ENCODE measurements at regions not wholly inside any gene's neighbourhood (a gene's known extent, or its start where the extent isn't known, plus 50 kb on each side); places are given as distances from the start of the nearest gene placed in this dataset.

DNA sequence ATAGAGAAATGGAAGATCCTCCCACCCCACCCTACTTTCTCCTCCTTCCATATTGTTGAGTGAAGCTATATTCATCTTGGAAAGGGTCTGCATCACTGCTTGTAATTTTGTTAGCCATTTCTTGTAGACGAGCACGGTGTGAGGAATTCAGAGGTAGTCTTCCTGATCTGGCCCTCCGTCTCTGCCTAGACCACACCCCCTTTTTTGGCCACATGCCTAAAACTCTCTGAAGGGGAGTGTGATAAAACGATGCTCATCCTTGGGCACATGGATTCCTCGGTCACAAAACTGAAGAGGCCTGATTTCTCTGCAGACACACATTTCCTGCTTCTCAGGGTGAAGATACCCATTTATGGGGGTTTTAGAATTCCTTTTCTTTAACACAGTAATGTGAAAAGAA, 182.8 kb downstream of the LARP7 start:
- H3K4me2 ChIP-seq (ENCODE audit: low read length): no peak overlapping the region
- no peaks in the 10 kb centered on the region for H3K27me3 ChIP-seq (ENCODE audit: insufficient read depth, low read length, poor library complexity)
- H3K36me3 ChIP-seq (ENCODE audit: control insufficient read depth, insufficient read depth, low read length): no peaks in the 10 kb centered on the region
- H3K79me1 ChIP-seq (ENCODE audit: low read length): peaks cover 4% of the 10 kb centered on the region
- H3K79me2 ChIP-seq (ENCODE audit: control insufficient read depth, insufficient read depth, low read length): peaks cover 2% of the 10 kb centered on the region
- H3K4ac ChIP-seq (ENCODE audit: low read depth, low read length): no peak overlapping the region
- H3K23ac ChIP-seq (ENCODE audit: low read length): no peak overlapping the region
- no peak overlapping the region for H2BK15ac ChIP-seq (replicated peaks; ENCODE audit: low read depth)
- H3K9ac ChIP-seq (ENCODE audit: low read length): no peak overlapping the region
- no peak overlapping the region for H2AK5ac ChIP-seq (ENCODE audit: low read length)
- no CpG with 5 or more reads among the region's 5 CpGs for WGBS (ENCODE audit: extremely low coverage, insufficient coverage, low lambda C conversion rate)
- H2BK120ac ChIP-seq (ENCODE audit: low read depth, low read length): no peak overlapping the region
- H3K18ac ChIP-seq (ENCODE audit: low read length): no peak overlapping the region
- H3K4me3 ChIP-seq (ENCODE audit: low read length): no peak overlapping the region
- H4K8ac ChIP-seq (ENCODE audit: low read depth, low read length): no peak overlapping the region
- H3K27ac ChIP-seq (ENCODE audit: low read depth, low read length): no peak overlapping the region
- DNase-seq: no peak
- no peak overlapping the region for H2BK5ac ChIP-seq (ENCODE audit: low read length)
- no peak overlapping the region for H4K5ac ChIP-seq (ENCODE audit: low read length)
- no peak overlapping the region for H3K56ac ChIP-seq (ENCODE audit: low read length)
- H3K4me1 ChIP-seq (ENCODE audit: control insufficient read depth, low read depth, low read length): no peaks in the 10 kb centered on the region

DNA sequence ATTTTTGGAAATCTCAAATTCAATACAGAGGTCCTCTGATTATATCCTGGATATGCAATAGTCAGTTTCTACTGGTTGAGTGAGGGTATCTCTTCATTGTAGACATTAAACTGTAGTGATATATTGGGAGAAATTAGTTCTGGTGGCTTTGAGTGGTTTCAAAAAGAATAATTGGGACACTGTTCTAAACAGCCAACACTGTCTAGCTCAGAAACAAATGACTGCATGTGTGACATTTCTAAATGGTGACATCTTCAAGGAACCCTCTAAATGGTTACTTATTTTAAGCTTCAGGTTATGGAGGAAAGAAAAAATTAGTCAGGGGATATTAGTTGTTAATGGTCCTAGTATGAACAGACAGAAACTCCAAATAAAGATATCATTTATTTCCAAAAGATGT, 186.2 kb downstream of the LARP7 start:
- H3K9ac ChIP-seq (ENCODE audit: low read length): no peak overlapping the region
- H3K23ac ChIP-seq (ENCODE audit: low read length): no peak overlapping the region
- no peak overlapping the region for H3K18ac ChIP-seq (ENCODE audit: low read length)
- H2BK5ac ChIP-seq (ENCODE audit: low read length): no peak overlapping the region
- no peak for DNase-seq
- no peak overlapping the region for H3K27ac ChIP-seq (ENCODE audit: low read depth, low read length)
- H3K4me2 ChIP-seq (ENCODE audit: low read length): no peak overlapping the region
- no peak overlapping the region for H2AK5ac ChIP-seq (ENCODE audit: low read length)
- peaks cover 2% of the 10 kb centered on the region for H3K79me2 ChIP-seq (ENCODE audit: control insufficient read depth, insufficient read depth, low read length)
- no peaks in the 10 kb centered on the region for H3K4me1 ChIP-seq (ENCODE audit: control insufficient read depth, low read depth, low read length)
- no peak overlapping the region for H3K4ac ChIP-seq (ENCODE audit: low read depth, low read length)
- no peaks in the 10 kb centered on the region for H3K36me3 ChIP-seq (ENCODE audit: control insufficient read depth, insufficient read depth, low read length)
- no peak overlapping the region for H4K5ac ChIP-seq (ENCODE audit: low read length)
- no peak overlapping the region for H2BK15ac ChIP-seq (replicated peaks; ENCODE audit: low read depth)
- H4K8ac ChIP-seq (ENCODE audit: low read depth, low read length): no peak overlapping the region
- no peaks in the 10 kb centered on the region for H3K27me3 ChIP-seq (ENCODE audit: insufficient read depth, low read length, poor library complexity)
- no peak overlapping the region for H3K4me3 ChIP-seq (ENCODE audit: low read length)
- H2BK120ac ChIP-seq (ENCODE audit: low read depth, low read length): no peak overlapping the region
- no peak overlapping the region for H3K56ac ChIP-seq (ENCODE audit: low read length)
- peaks cover 4% of the 10 kb centered on the region for H3K79me1 ChIP-seq (ENCODE audit: low read length)

DNA sequence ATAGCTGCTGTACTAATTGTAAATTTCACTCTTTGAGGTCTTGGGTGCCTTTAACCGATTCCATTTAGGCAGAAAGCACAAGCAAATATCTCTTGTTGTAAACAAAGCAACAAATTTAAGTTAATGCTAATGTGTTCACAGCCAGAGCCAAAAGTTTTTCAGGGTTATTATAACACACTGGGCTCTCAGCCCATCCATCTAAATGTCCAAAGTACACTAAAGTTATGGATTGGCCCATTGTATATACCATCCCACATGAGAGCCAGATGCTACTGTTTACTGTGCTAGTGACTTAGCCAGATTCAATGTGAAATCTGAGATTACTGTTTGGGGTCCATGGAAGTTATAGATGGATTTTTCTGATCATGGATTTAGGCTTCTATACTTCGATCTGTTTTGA, 186.7 kb downstream of the LARP7 start:
- peaks cover 2% of the 10 kb centered on the region for H3K79me2 ChIP-seq (ENCODE audit: control insufficient read depth, insufficient read depth, low read length)
- no peak overlapping the region for H4K5ac ChIP-seq (ENCODE audit: low read length)
- H3K27ac ChIP-seq (ENCODE audit: low read depth, low read length): no peak overlapping the region

DNA sequence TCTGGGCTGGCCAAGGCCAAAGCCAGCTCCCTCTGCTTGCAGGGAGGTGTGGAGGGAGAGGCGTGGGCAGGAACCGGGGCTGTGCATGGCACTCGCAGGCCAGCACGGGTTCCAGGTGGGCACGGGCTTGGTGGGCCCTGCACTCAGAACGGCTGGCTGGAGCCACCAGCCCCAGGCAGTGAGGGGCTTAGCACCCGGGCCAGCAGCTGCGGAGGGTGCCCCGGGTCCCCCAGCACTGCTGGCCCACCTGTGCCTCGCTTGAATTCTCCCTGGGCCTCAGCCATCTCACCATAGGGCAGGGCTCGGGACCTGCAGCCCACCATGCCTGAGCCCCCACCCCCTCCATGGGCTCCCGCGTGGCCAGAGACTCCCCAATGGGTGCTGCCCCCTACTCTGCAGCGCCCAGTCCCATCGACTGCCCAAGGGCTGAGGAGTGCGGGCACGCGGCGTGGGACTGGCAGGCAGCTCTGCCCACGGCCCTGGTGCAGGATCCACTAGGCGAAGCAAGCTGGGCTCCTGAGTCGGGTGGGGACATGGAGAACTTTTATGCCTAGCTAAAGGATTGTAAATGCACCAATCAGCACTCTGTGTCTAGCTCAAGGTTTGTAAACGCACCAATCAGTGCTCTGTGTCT, 193.9 kb downstream of the LARP7 start:
- no peak overlapping the region for H2BK120ac ChIP-seq (ENCODE audit: low read depth, low read length)
- H3K4me1 ChIP-seq (ENCODE audit: control insufficient read depth, low read depth, low read length): no peaks in the 10 kb centered on the region
- no CpG with 5 or more reads among the region's 23 CpGs for WGBS (ENCODE audit: extremely low coverage, insufficient coverage, low lambda C conversion rate)
- no peak overlapping the region for H2AK5ac ChIP-seq (ENCODE audit: low read length)
- no peak overlapping the region for H2BK15ac ChIP-seq (replicated peaks; ENCODE audit: low read depth)
- no peaks in the 10 kb centered on the region for H3K27me3 ChIP-seq (ENCODE audit: insufficient read depth, low read length, poor library complexity)
- H3K4ac ChIP-seq (ENCODE audit: low read depth, low read length): no peak overlapping the region
- no peak overlapping the region for H2BK5ac ChIP-seq (ENCODE audit: low read length)
- H3K9ac ChIP-seq (ENCODE audit: low read length): no peak overlapping the region
- no peaks in the 10 kb centered on the region for H3K79me2 ChIP-seq (ENCODE audit: control insufficient read depth, insufficient read depth, low read length)
- no peak overlapping the region for H3K56ac ChIP-seq (ENCODE audit: low read length)
- H3K18ac ChIP-seq (ENCODE audit: low read length): no peak overlapping the region
- no peak overlapping the region for H4K8ac ChIP-seq (ENCODE audit: low read depth, low read length)
- no peaks in the 10 kb centered on the region for H3K79me1 ChIP-seq (ENCODE audit: low read length)
- no peak overlapping the region for H3K4me2 ChIP-seq (ENCODE audit: low read length)
- no peak overlapping the region for H4K5ac ChIP-seq (ENCODE audit: low read length)
- no peak overlapping the region for H3K23ac ChIP-seq (ENCODE audit: low read length)
- no peaks in the 10 kb centered on the region for H3K36me3 ChIP-seq (ENCODE audit: control insufficient read depth, insufficient read depth, low read length)
- H3K27ac ChIP-seq (ENCODE audit: low read depth, low read length): no peak overlapping the region
- H3K4me3 ChIP-seq (ENCODE audit: low read length): no peak overlapping the region
- no peak for DNase-seq

More for the DNA sequence above, 186.7 kb downstream of the LARP7 start:
- Histone ChIP-seq H3K79me1 (ENCODE audit: low read length) (peaks cover 4% of the 10 kb centered on the region), H2BK15ac (replicated peaks; ENCODE audit: low read depth) (no peak overlapping the region), H2AK5ac (ENCODE audit: low read length) (no peak overlapping the region), H3K23ac (ENCODE audit: low read length) (no peak overlapping the region), H3K18ac (ENCODE audit: low read length) (no peak overlapping the region), H3K56ac (ENCODE audit: low read length) (no peak overlapping the region), H3K4me2 (ENCODE audit: low read length) (no peak overlapping the region), H2BK120ac (ENCODE audit: low read depth, low read length) (no peak overlapping the region), H3K4ac (ENCODE audit: low read depth, low read length) (no peak overlapping the region), H3K4me3 (ENCODE audit: low read length) (no peak overlapping the region), H3K9ac (ENCODE audit: low read length) (no peak overlapping the region), H3K4me1 (ENCODE audit: control insufficient read depth, low read depth, low read length) (no peaks in the 10 kb centered on the region), H3K36me3 (ENCODE audit: control insufficient read depth, insufficient read depth, low read length) (no peaks in the 10 kb centered on the region), H3K27me3 (ENCODE audit: insufficient read depth, low read length, poor library complexity) (no peaks in the 10 kb centered on the region), H4K8ac (ENCODE audit: low read depth, low read length) (no peak overlapping the region), H2BK5ac (ENCODE audit: low read length) (no peak overlapping the region)
- no CpG with 5 or more reads among the region's 2 CpGs for WGBS (ENCODE audit: extremely low coverage, insufficient coverage, low lambda C conversion rate)
- no peak for DNase-seq

DNA sequence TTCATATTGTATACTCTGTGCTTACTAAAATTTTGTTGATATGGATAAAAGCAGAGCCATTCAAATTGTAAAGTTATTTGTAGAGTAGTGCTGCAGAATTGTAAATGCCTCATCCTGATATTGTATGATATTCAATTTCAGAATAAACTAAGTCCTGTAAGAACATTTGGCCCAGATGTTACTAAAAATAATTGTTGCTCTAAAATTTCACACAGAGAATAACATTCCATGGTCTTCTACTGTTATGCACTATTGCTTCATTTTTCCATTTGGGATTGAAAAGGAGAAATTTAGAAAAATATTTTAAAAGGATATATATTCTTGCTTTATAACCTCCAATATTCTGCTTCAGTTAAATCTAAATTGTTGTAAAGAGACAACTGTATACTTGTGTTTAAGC, 195.6 kb downstream of the LARP7 start:
- Histone ChIP-seq H3K4me2 (ENCODE audit: low read length) (no peak overlapping the region), H3K23ac (ENCODE audit: low read length) (no peak overlapping the region), H3K18ac (ENCODE audit: low read length) (no peak overlapping the region), H2BK120ac (ENCODE audit: low read depth, low read length) (no peak overlapping the region), H3K4ac (ENCODE audit: low read depth, low read length) (no peak overlapping the region), H4K8ac (ENCODE audit: low read depth, low read length) (no peak overlapping the region), H4K5ac (ENCODE audit: low read length) (no peak overlapping the region), H2BK15ac (replicated peaks; ENCODE audit: low read depth) (no peak overlapping the region), H3K9ac (ENCODE audit: low read length) (no peak overlapping the region), H3K79me1 (ENCODE audit: low read length) (peaks cover 1% of the 10 kb centered on the region), H3K36me3 (ENCODE audit: control insufficient read depth, insufficient read depth, low read length) (no peaks in the 10 kb centered on the region), H3K4me1 (ENCODE audit: control insufficient read depth, low read depth, low read length) (no peaks in the 10 kb centered on the region), H3K79me2 (ENCODE audit: control insufficient read depth, insufficient read depth, low read length) (no peaks in the 10 kb centered on the region), H2AK5ac (ENCODE audit: low read length) (no peak overlapping the region), H3K4me3 (ENCODE audit: low read length) (no peak overlapping the region), H2BK5ac (ENCODE audit: low read length) (no peak overlapping the region), H3K27me3 (ENCODE audit: insufficient read depth, low read length, poor library complexity) (no peaks in the 10 kb centered on the region), H3K27ac (ENCODE audit: low read depth, low read length) (no peak overlapping the region), H3K56ac (ENCODE audit: low read length) (no peak overlapping the region)
- no peak for DNase-seq

DNA sequence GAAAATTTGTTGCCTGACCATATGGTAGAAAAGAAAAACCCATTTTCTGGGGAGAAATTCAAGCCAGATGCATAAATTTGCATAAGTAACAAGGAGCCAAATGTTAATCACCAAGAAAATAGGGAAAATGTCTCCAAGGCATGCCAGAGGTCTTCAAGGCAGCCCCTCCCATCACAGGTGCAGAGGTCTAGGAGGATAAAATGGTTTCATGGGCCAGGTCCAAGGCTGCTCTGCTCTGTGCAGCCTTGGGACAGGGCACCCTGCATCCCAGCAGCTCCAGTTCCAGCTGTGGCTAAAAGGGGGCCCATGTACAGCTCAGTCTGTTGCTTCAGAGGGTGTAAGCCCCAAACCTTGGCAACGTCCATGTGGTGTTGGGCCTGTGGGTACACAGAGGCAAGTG, 200.0 kb downstream of the LARP7 start:
- H3K4me3 ChIP-seq (ENCODE audit: low read length): no peak overlapping the region
- H3K4ac ChIP-seq (ENCODE audit: low read depth, low read length): no peak overlapping the region
- WGBS (ENCODE audit: extremely low coverage, insufficient coverage, low lambda C conversion rate): no CpG with 5 or more reads among the region's 1 CpG
- no peak overlapping the region for H3K4me2 ChIP-seq (ENCODE audit: low read length)
- no peak overlapping the region for H3K18ac ChIP-seq (ENCODE audit: low read length)
- H3K36me3 ChIP-seq (ENCODE audit: control insufficient read depth, insufficient read depth, low read length): no peaks in the 10 kb centered on the region
- H2AK5ac ChIP-seq (ENCODE audit: low read length): no peak overlapping the region
- H3K79me2 ChIP-seq (ENCODE audit: control insufficient read depth, insufficient read depth, low read length): peaks cover 5% of the 10 kb centered on the region
- no peak overlapping the region for H3K9ac ChIP-seq (ENCODE audit: low read length)
- no peak overlapping the region for H2BK15ac ChIP-seq (replicated peaks; ENCODE audit: low read depth)
- H4K5ac ChIP-seq (ENCODE audit: low read length): no peak overlapping the region
- H2BK5ac ChIP-seq (ENCODE audit: low read length): no peak overlapping the region
- DNase-seq: no peak
- H2BK120ac ChIP-seq (ENCODE audit: low read depth, low read length): no peak overlapping the region
- no peaks in the 10 kb centered on the region for H3K27me3 ChIP-seq (ENCODE audit: insufficient read depth, low read length, poor library complexity)
- H3K4me1 ChIP-seq (ENCODE audit: control insufficient read depth, low read depth, low read length): no peaks in the 10 kb centered on the region
- no peak overlapping the region for H4K8ac ChIP-seq (ENCODE audit: low read depth, low read length)
- peaks cover 4% of the 10 kb centered on the region for H3K79me1 ChIP-seq (ENCODE audit: low read length)
- no peak overlapping the region for H3K27ac ChIP-seq (ENCODE audit: low read depth, low read length)
- H3K23ac ChIP-seq (ENCODE audit: low read length): no peak overlapping the region
- no peak overlapping the region for H3K56ac ChIP-seq (ENCODE audit: low read length)
